ENCODE measurements at regions not wholly inside any gene's neighbourhood (a gene's known extent, or its start where the extent isn't known, plus 50 kb on each side); places are given as distances from the start of the nearest gene placed in this dataset.
"Not testable (repeated sequence)": the region's sequence is repeated elsewhere in the genome, so short reads cannot be mapped to it uniquely, and the experiment has no call there.

GRCh38 chrX:137198040-137198439 is 164.2 kb upstream of the GPR101 start:
- DNase-seq (ENCODE audit: low read depth in 2 of 2) = no peak

- DNase-seq (ENCODE audit: low read depth in 2 of 2) = no peak
These were observed 162.2 kb upstream of the GPR101 start for GRCh38 chrX:137195991-137196390.

- DNase-seq (ENCODE audit: low read depth in 2 of 2) = no peak
These were observed 161.5 kb upstream of the GPR101 start for GRCh38 chrX:137195296-137195695.

GRCh38 chrX:137194164-137194563 is 160.4 kb upstream of the GPR101 start:
- DNase-seq (ENCODE audit: low read depth in 2 of 2) = peak in 1 of 2 donors; percentile 3

- no peak for DNase-seq (ENCODE audit: low read depth in 2 of 2)
These were observed 153.7 kb upstream of the GPR101 start for GRCh38 chrX:137187540-137187939.

GRCh38 chrX:137178392-137178791 is 144.6 kb upstream of the GPR101 start:
- DNase-seq (ENCODE audit: low read depth in 2 of 2) = no peak

- no peak for DNase-seq (ENCODE audit: low read depth in 2 of 2)
These were observed 138.6 kb upstream of the GPR101 start for GRCh38 chrX:137172317-137172948.

GRCh38 chrX:137171626-137172025 is 137.8 kb upstream of the GPR101 start:
- DNase-seq (ENCODE audit: low read depth in 2 of 2) = no peak

- peak in 1 of 2 donors; percentile 12 for DNase-seq (ENCODE audit: low read depth in 2 of 2)
These were observed 132.8 kb upstream of the GPR101 start for GRCh38 chrX:137166591-137166990.

- no peak for DNase-seq (ENCODE audit: low read depth in 2 of 2)
These were observed 130.5 kb upstream of the GPR101 start for GRCh38 chrX:137164329-137164728.

- DNase-seq (ENCODE audit: low read depth in 2 of 2) = no peak
These were observed 117.6 kb upstream of the GPR101 start for GRCh38 chrX:137151403-137151802.

- no peak for DNase-seq (ENCODE audit: low read depth in 2 of 2)
These were observed 110.1 kb upstream of the GPR101 start for GRCh38 chrX:137143864-137144263.

GRCh38 chrX:137122651-137123050 is 88.9 kb upstream of the GPR101 start:
- not testable (repeated sequence) for DNase-seq (ENCODE audit: low read depth in 2 of 2)

- no peak for DNase-seq (ENCODE audit: low read depth in 2 of 2)
These were observed 85.3 kb upstream of the GPR101 start for GRCh38 chrX:137119049-137119448.

GRCh38 chrX:137118536-137118935 is 84.7 kb upstream of the GPR101 start:
- no peak for DNase-seq (ENCODE audit: low read depth in 2 of 2)

GRCh38 chrX:137118136-137118535 is 84.3 kb upstream of the GPR101 start:
- DNase-seq (ENCODE audit: low read depth in 2 of 2) = no peak

GRCh38 chrX:137107877-137108276 is 74.1 kb upstream of the GPR101 start:
- not testable (repeated sequence) for DNase-seq (ENCODE audit: low read depth in 2 of 2)

GRCh38 chrX:137101273-137101990 is 67.6 kb upstream of the GPR101 start:
- DNase-seq (ENCODE audit: low read depth in 2 of 2) = no peak
